A673 (cell line): ENCODE measurements at regions not wholly inside any gene's neighbourhood (a gene's known extent, or its start where the extent isn't known, plus 50 kb on each side); places are given as distances from the start of the nearest gene placed in this dataset.

ENCODE experiments used
- BruUV-seq: library from RNA; stranded (reverse); fragments of 400-500 nt; replicated peaks from 2 replicates; lab custom pipeline; 2021; lab: Mats Ljungman, UMichigan
- CTCF ChIA-PET: fragments of 300-600 bp; sonication (Branson Sonifier 250); formaldehyde crosslinking; loops from one replicate; lab custom pipeline; 2022; ENCODE audit warnings: antibody characterized with exemption; lab: Charles Lee
- POLR2A ChIA-PET: fragments of 300-600 bp; sonication (Branson Sonifier 250); formaldehyde crosslinking; loops from one replicate; lab custom pipeline; 2022; ENCODE audit warnings: antibody characterized with exemption; ENCODE audit not compliant: low non-redundant PET; lab: Charles Lee
- DNase-seq: peaks from one replicate; pipeline ENCODE4 v3.0.0-alpha.2; 2015; ENCODE audit warnings: low spot score
- H3K27ac ChIP-seq: fragments of 200-600 bp; sonication (generic); 2 replicates; pipeline ENCODE4 v1.5.1; 2016; ENCODE audit warnings: mixed run types, low read depth, mild to moderate bottlenecking, mixed read lengths, antibody characterized with exemption, low read length; ENCODE audit not compliant: poor library complexity, severe bottlenecking
- H3K27me3 ChIP-seq: fragments of 200-600 bp; sonication (generic); replicated peaks from 2 replicates; pipeline ENCODE4 v1.6.1; 2017; ENCODE audit warnings: mixed run types, low read depth, mild to moderate bottlenecking, mixed read lengths, antibody characterized with exemption, low read length; ENCODE audit not compliant: insufficient read depth, poor library complexity
- H3K36me3 ChIP-seq: fragments of 200-600 bp; sonication (generic); 2 replicates; pipeline ENCODE4 v1.6.1; 2016; ENCODE audit warnings: mixed run types, mild to moderate bottlenecking, mixed read lengths, antibody characterized with exemption, low read length; ENCODE audit not compliant: insufficient read depth, poor library complexity, severe bottlenecking
- H3K4me1 ChIP-seq: fragments of 200-600 bp; sonication (generic); 2 replicates; pipeline ENCODE4 v1.6.1; 2017; ENCODE audit warnings: mixed run types, mild to moderate bottlenecking, mixed read lengths, antibody characterized with exemption, low read length; ENCODE audit not compliant: insufficient read depth, poor library complexity, severe bottlenecking
- H3K4me3 ChIP-seq: fragments of 200-600 bp; sonication (generic); 2 replicates; pipeline ENCODE4 v1.5.1; 2016; ENCODE audit warnings: low read depth, mixed run types, mild to moderate bottlenecking, mixed read lengths, low read length; ENCODE audit not compliant: poor library complexity, severe bottlenecking
- H3K9me3 ChIP-seq: fragments of 200-600 bp; sonication (generic); 2 replicates; pipeline ENCODE4 v1.6.1; 2016; ENCODE audit warnings: mixed run types, low read depth, mild to moderate bottlenecking, mixed read lengths, antibody characterized with exemption, low read length; ENCODE audit not compliant: poor library complexity, severe bottlenecking
- EZH2 ChIP-seq: fragments of 200-600 bp; sonication (generic); IDR thresholded peaks from 2 replicates; pipeline ENCODE4 v1.6.1; 2017; ENCODE audit warnings: borderline replicate concordance, low read depth, mild to moderate bottlenecking, mixed read lengths, antibody characterized with exemption, low read length; ENCODE audit not compliant: poor library complexity, severe bottlenecking
- intact Hi-C: fragments of 100-400 bp; cut with micrococcal nuclease; formaldehyde crosslinking; loops from one replicate; pipeline ENCODE4 v1.10.0; 2022; ENCODE audit not compliant: unreplicated experiment
- TF ChIP-seq, protein P1 (sequence below): fragments of 300-800, 200-600 bp; sonication (generic); conservative IDR thresholded peaks from 2 replicates; pipeline ENCODE4 v1.5.1; 2017; ENCODE audit warnings: low read depth, mild to moderate bottlenecking, antibody characterized with exemption, low read length, moderate library complexity, mixed read lengths

- no peak for DNase-seq
- Histone ChIP-seq H3K9me3 (no peaks in the 10 kb centered on the region), H3K36me3 (no peaks in the 10 kb centered on the region), H3K4me3 (no peak overlapping the region), H3K27ac (no peak overlapping the region), H3K27me3 (no peaks in the 10 kb centered on the region), H3K4me1 (no peaks in the 10 kb centered on the region)
- ChIA-PET POLR2A (no interaction called here), CTCF (no interaction called here)
- TF ChIP-seq, protein P1, sequence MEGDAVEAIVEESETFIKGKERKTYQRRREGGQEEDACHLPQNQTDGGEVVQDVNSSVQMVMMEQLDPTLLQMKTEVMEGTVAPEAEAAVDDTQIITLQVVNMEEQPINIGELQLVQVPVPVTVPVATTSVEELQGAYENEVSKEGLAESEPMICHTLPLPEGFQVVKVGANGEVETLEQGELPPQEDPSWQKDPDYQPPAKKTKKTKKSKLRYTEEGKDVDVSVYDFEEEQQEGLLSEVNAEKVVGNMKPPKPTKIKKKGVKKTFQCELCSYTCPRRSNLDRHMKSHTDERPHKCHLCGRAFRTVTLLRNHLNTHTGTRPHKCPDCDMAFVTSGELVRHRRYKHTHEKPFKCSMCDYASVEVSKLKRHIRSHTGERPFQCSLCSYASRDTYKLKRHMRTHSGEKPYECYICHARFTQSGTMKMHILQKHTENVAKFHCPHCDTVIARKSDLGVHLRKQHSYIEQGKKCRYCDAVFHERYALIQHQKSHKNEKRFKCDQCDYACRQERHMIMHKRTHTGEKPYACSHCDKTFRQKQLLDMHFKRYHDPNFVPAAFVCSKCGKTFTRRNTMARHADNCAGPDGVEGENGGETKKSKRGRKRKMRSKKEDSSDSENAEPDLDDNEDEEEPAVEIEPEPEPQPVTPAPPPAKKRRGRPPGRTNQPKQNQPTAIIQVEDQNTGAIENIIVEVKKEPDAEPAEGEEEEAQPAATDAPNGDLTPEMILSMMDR: no peak
- no peak for TF ChIP-seq EZH2
- no TSS peak for BruUV-seq
- intact Hi-C loops: no loop called here
Observed at GRCh38 chr6:109271622-109272021, 110.6 kb downstream of the CD164 start.

GRCh38 chr6:109269953-109270517 is 112.2 kb downstream of the CD164 start:
- H3K4me1 ChIP-seq: no peaks in the 10 kb centered on the region
- H3K27ac ChIP-seq: no peak overlapping the region
- no peak overlapping the region for H3K4me3 ChIP-seq
- no peaks in the 10 kb centered on the region for H3K9me3 ChIP-seq
- intact Hi-C loops: no loop called here
- DNase-seq: no peak
- TF ChIP-seq, protein P1: no peak
- TF ChIP-seq EZH2: no peak
- BruUV-seq: no TSS peak
- H3K36me3 ChIP-seq: no peaks in the 10 kb centered on the region
- ChIA-PET CTCF (no interaction called here), POLR2A (no interaction called here)
- H3K27me3 ChIP-seq: no peaks in the 10 kb centered on the region

GRCh38 chr6:109269057-109269456 is 113.2 kb downstream of the CD164 start:
- intact Hi-C loops: no loop called here
- Histone ChIP-seq H3K36me3 (no peaks in the 10 kb centered on the region), H3K27me3 (no peaks in the 10 kb centered on the region), H3K4me3 (no peak overlapping the region), H3K4me1 (no peaks in the 10 kb centered on the region), H3K27ac (no peak overlapping the region), H3K9me3 (no peaks in the 10 kb centered on the region)
- ChIA-PET CTCF (no interaction called here), POLR2A (interaction anchor here (0.7 kb wide), 1 partner anchor 93 kb away, joined by 3 read pairs; no protein-coding TSS in a partner anchor)
- DNase-seq: no peak
- no TSS peak for BruUV-seq
- no peak for TF ChIP-seq EZH2
- TF ChIP-seq, protein P1: no peak
